ENCODE measurements at regions not wholly inside any gene's neighbourhood (a gene's known extent, or its start where the extent isn't known, plus 50 kb on each side); places are given as distances from the start of the nearest gene placed in this dataset.

GRCh38 chr7:96927131-96927530, 78.2 kb upstream of the DLX6 start:
- no peak overlapping the region for H3K27ac Mint-ChIP-seq
- H3K4me1 Mint-ChIP-seq: no peaks in the 10 kb centered on the region
- no peak for DNase-seq (ENCODE audit: low spot score in 2 of 2, unreplicated experiment in 2 of 2)
- no peaks in the 10 kb centered on the region for H3K9me3 Mint-ChIP-seq
- H3K36me3 Mint-ChIP-seq: no peaks in the 10 kb centered on the region
- no peak for TF ChIP-seq CTCF (IDR thresholded peaks at IDR 0.05; ENCODE audit: unreplicated experiment)
- peaks cover 6% of the 10 kb centered on the region for H3K27me3 Mint-ChIP-seq (ENCODE audit: low read depth)
- H3K4me3 Mint-ChIP-seq: no peak overlapping the region

- Mint-ChIP-seq H3K27ac (no peak overlapping the region), H3K4me1 (no peaks in the 10 kb centered on the region), H3K4me3 (no peak overlapping the region), H3K36me3 (no peaks in the 10 kb centered on the region), H3K9me3 (no peaks in the 10 kb centered on the region), H3K27me3 (ENCODE audit: low read depth) (peaks cover 6% of the 10 kb centered on the region)
- DNase-seq (ENCODE audit: low spot score in 2 of 2, unreplicated experiment in 2 of 2): no peak
- TF ChIP-seq CTCF (IDR thresholded peaks at IDR 0.05; ENCODE audit: unreplicated experiment): no peak
These were observed 76.4 kb upstream of the DLX6 start for GRCh38 chr7:96928965-96929364.

- no peak overlapping the region for H3K27ac Mint-ChIP-seq
- H3K9me3 Mint-ChIP-seq: no peaks in the 10 kb centered on the region
- no peak for DNase-seq (ENCODE audit: low spot score in 2 of 2, unreplicated experiment in 2 of 2)
- H3K4me1 Mint-ChIP-seq: no peaks in the 10 kb centered on the region
- no peaks in the 10 kb centered on the region for H3K36me3 Mint-ChIP-seq
- no peak for TF ChIP-seq CTCF (IDR thresholded peaks at IDR 0.05; ENCODE audit: unreplicated experiment)
- no peak overlapping the region for H3K4me3 Mint-ChIP-seq
- peaks cover 8% of the 10 kb centered on the region for H3K27me3 Mint-ChIP-seq (ENCODE audit: low read depth)
These were observed 73.5 kb upstream of the DLX6 start for GRCh38 chr7:96931891-96932290.

- Mint-ChIP-seq H3K9me3 (no peaks in the 10 kb centered on the region), H3K27me3 (ENCODE audit: low read depth) (peaks cover 10% of the 10 kb centered on the region), H3K27ac (no peak overlapping the region), H3K4me3 (no peak overlapping the region), H3K36me3 (no peaks in the 10 kb centered on the region), H3K4me1 (no peaks in the 10 kb centered on the region)
- DNase-seq (ENCODE audit: low spot score in 2 of 2, unreplicated experiment in 2 of 2): no peak
- no peak for TF ChIP-seq CTCF (IDR thresholded peaks at IDR 0.05; ENCODE audit: unreplicated experiment)
These were observed 72.2 kb upstream of the DLX6 start for GRCh38 chr7:96933067-96933645.

GRCh38 chr7:96936621-96937020, 68.7 kb upstream of the DLX6 start:
- H3K27me3 Mint-ChIP-seq (ENCODE audit: low read depth): peaks cover 8% of the 10 kb centered on the region
- no peaks in the 10 kb centered on the region for H3K4me1 Mint-ChIP-seq
- no peaks in the 10 kb centered on the region for H3K36me3 Mint-ChIP-seq
- TF ChIP-seq CTCF (IDR thresholded peaks at IDR 0.05; ENCODE audit: unreplicated experiment): no peak
- H3K9me3 Mint-ChIP-seq: no peaks in the 10 kb centered on the region
- H3K27ac Mint-ChIP-seq: no peak overlapping the region
- no peak for DNase-seq (ENCODE audit: low spot score in 2 of 2, unreplicated experiment in 2 of 2)
- H3K4me3 Mint-ChIP-seq: no peak overlapping the region

- no peaks in the 10 kb centered on the region for H3K36me3 Mint-ChIP-seq
- DNase-seq (ENCODE audit: low spot score in 2 of 2, unreplicated experiment in 2 of 2): no peak
- no peak overlapping the region for H3K27ac Mint-ChIP-seq
- peaks cover 8% of the 10 kb centered on the region for H3K4me1 Mint-ChIP-seq
- peaks cover 11% of the 10 kb centered on the region for H3K27me3 Mint-ChIP-seq (ENCODE audit: low read depth)
- TF ChIP-seq CTCF (IDR thresholded peaks at IDR 0.05; ENCODE audit: unreplicated experiment): no peak
- no peaks in the 10 kb centered on the region for H3K9me3 Mint-ChIP-seq
- no peak overlapping the region for H3K4me3 Mint-ChIP-seq
These were observed 63.2 kb upstream of the DLX6 start for GRCh38 chr7:96942112-96942511.

Data from mesothelial cell of epicardium (in vitro differentiated cells).